ENCODE measurements at regions not wholly inside any gene's neighbourhood (a gene's known extent, or its start where the extent isn't known, plus 50 kb on each side); places are given as distances from the start of the nearest gene placed in this dataset.

GRCh38 chr2:33680644-33681363 lies 81.7 kb upstream of the FAM98A start:
- no peak for DNase-seq (ENCODE audit: low read depth)

- no peak for DNase-seq (ENCODE audit: low read depth)
Observed at GRCh38 chr2:33678436-33678835, 79.3 kb upstream of the FAM98A start.

- DNase-seq (ENCODE audit: low read depth), result no peak
Observed at GRCh38 chr2:33673937-33674336, 74.8 kb upstream of the FAM98A start.

GRCh38 chr2:33672896-33673295 lies 73.8 kb upstream of the FAM98A start:
- DNase-seq (ENCODE audit: low read depth), result no peak

GRCh38 chr2:33672389-33672788 lies 73.3 kb upstream of the FAM98A start:
- DNase-seq (ENCODE audit: low read depth), result no peak

- no peak for DNase-seq (ENCODE audit: low read depth)
Observed at GRCh38 chr2:33671198-33671597, 72.1 kb upstream of the FAM98A start.

- no peak for DNase-seq (ENCODE audit: low read depth)
Observed at GRCh38 chr2:33670392-33670937, 71.4 kb upstream of the FAM98A start.

- DNase-seq (ENCODE audit: low read depth), result no peak
Observed at GRCh38 chr2:33666879-33667278, 67.8 kb upstream of the FAM98A start.

- DNase-seq (ENCODE audit: low read depth), result no peak
Observed at GRCh38 chr2:33665039-33665438, 65.9 kb upstream of the FAM98A start.

- DNase-seq (ENCODE audit: low read depth), result no peak
Observed at GRCh38 chr2:33660416-33661123, 61.5 kb upstream of the FAM98A start.

- DNase-seq (ENCODE audit: low read depth), result no peak
Observed at GRCh38 chr2:33655626-33656320, 56.7 kb upstream of the FAM98A start.

GRCh38 chr2:33652830-33653229 lies 53.7 kb upstream of the FAM98A start:
- DNase-seq (ENCODE audit: low read depth), result no peak

GRCh38 chr2:33650171-33650570 lies 51.1 kb upstream of the FAM98A start:
- no peak for DNase-seq (ENCODE audit: low read depth)

Data from stimulated activated CD8-positive, alpha-beta memory T cell treated with anti-CD3 and anti-CD28 coated beads, Interleukin-7, amount 100 ng/mL, for 24 hours (primary cell).